GM12891 (cell line): ENCODE measurements at regions not wholly inside any gene's neighbourhood (a gene's known extent, or its start where the extent isn't known, plus 50 kb on each side); places are given as distances from the start of the nearest gene placed in this dataset.
"Not testable (repeated sequence)": the region's sequence is repeated elsewhere in the genome, so short reads cannot be mapped to it uniquely, and the experiment has no call there.

Source experiments
- DNase-seq: peaks from one replicate; pipeline ENCODE4 v3.0.0; 2011; ENCODE audit warnings: low spot score; ENCODE audit not compliant: insufficient read length
- FAIRE-seq: peaks from 2 replicates; lab custom pipeline; 2011; peaks lifted over from hg19 to GRCh38; lab: Jason Lieb, UNC
- PAX5 ChIP-seq: IDR thresholded peaks from 2 replicates; pipeline ENCODE4 v1.6.1; 2011; ENCODE audit warnings: low read length, moderate library complexity, mild to moderate bottlenecking; ENCODE audit not compliant: insufficient read depth, severe bottlenecking
- POLR2A ChIP-seq: IDR thresholded peaks from 2 replicates; pipeline ENCODE4 v1.6.1; 2011; ENCODE audit warnings: low read depth, low read length, control low read depth
- POLR2AphosphoS5 ChIP-seq: IDR thresholded peaks from 2 replicates; pipeline ENCODE4 v1.6.1; 2011; ENCODE audit warnings: low read depth, low read length, control low read depth
- POU2F2 ChIP-seq: IDR thresholded peaks from 2 replicates; pipeline ENCODE4 v1.6.1; 2011; ENCODE audit warnings: low read depth, mild to moderate bottlenecking, control low read depth, low read length, moderate library complexity
- SPI1 ChIP-seq: IDR thresholded peaks from 2 replicates; pipeline ENCODE4 v1.6.1; 2011; ENCODE audit warnings: low read depth, low read length, control low read depth
- TAF1 ChIP-seq: IDR thresholded peaks from 2 replicates; pipeline ENCODE4 v1.6.1; 2011; ENCODE audit warnings: low read depth, low read length, control low read depth

- FAIRE-seq (no peak), DNase-seq (no peak)
- TF ChIP-seq SPI1 (no peak), PAX5 (no peak), POLR2A (no peak), POLR2AphosphoS5 (no peak), POU2F2 (no peak), TAF1 (no peak)
Observed at GRCh38 chr3:31091748-31092147, 197.3 kb upstream of the GADL1 start.

- DNase-seq (no peak), FAIRE-seq (no peak)
- TF ChIP-seq POLR2A: no peak
- TF ChIP-seq TAF1: no peak
- TF ChIP-seq POLR2AphosphoS5: no peak
- no peak for TF ChIP-seq SPI1
- TF ChIP-seq PAX5: no peak
- TF ChIP-seq POU2F2: no peak
Observed at GRCh38 chr3:31092748-31093589, 198.5 kb upstream of the GADL1 start.

GRCh38 chr3:31093606-31094005 lies 199.1 kb upstream of the GADL1 start:
- no peak for FAIRE-seq
- no peak for DNase-seq
- no peak for TF ChIP-seq POLR2A
- TF ChIP-seq POU2F2: no peak
- TF ChIP-seq SPI1: no peak
- TF ChIP-seq POLR2AphosphoS5: no peak

GRCh38 chr3:31094048-31094447 lies 199.6 kb upstream of the GADL1 start:
- FAIRE-seq (no peak), DNase-seq (no peak)
- TF ChIP-seq SPI1 (no peak), TAF1 (no peak), PAX5 (no peak), POU2F2 (no peak), POLR2AphosphoS5 (no peak), POLR2A (no peak)

GRCh38 chr3:31095255-31095654 lies 200.8 kb upstream of the GADL1 start:
- TF ChIP-seq PAX5 (no peak), POLR2AphosphoS5 (no peak)
- DNase-seq (no peak), FAIRE-seq (no peak)

GRCh38 chr3:31096661-31097395 lies 202.4 kb upstream of the GADL1 start:
- peak; percentile 45 for FAIRE-seq

GRCh38 chr3:31100519-31100918 lies 206.1 kb upstream of the GADL1 start:
- DNase-seq (no peak), FAIRE-seq (no peak)
- no peak for TF ChIP-seq SPI1

More at GRCh38 chr3:31096661-31097395, 202.4 kb upstream of the GADL1 start:
- no peak for TF ChIP-seq SPI1
- no peak for TF ChIP-seq POU2F2
- no peak for TF ChIP-seq POLR2AphosphoS5
- TF ChIP-seq POLR2A: no peak
- TF ChIP-seq PAX5: no peak
- no peak for TF ChIP-seq TAF1
- no peak for DNase-seq

- FAIRE-seq: not testable (repeated sequence)
Observed at GRCh38 chr3:31101285-31101684, 206.8 kb upstream of the GADL1 start.

GRCh38 chr3:31102196-31102879 lies 207.9 kb upstream of the GADL1 start:
- TF ChIP-seq POU2F2 (no peak), PAX5 (no peak), POLR2AphosphoS5 (no peak), POLR2A (no peak), TAF1 (no peak), SPI1 (no peak)
- DNase-seq: no peak
- FAIRE-seq: no peak

More at GRCh38 chr3:31101285-31101684, 206.8 kb upstream of the GADL1 start:
- DNase-seq: not testable (repeated sequence)
